Subcutaneous abdominal adipose tissue (tissue), 5 donors: ENCODE measurements at regions not wholly inside any gene's neighbourhood (a gene's known extent, or its start where the extent isn't known, plus 50 kb on each side); places are given as distances from the start of the nearest gene placed in this dataset.

Source experiments
- H3K27ac ChIP-seq: one replicate; pipeline ENCODE4 v1.7.0; 2013; ENCODE audit warnings: low read depth, mild to moderate bottlenecking, inconsistent platforms, low read length, moderate library complexity
- H3K27me3 ChIP-seq, 5 donors: one replicate each; pipeline ENCODE4 v1.7.0; 2013; ENCODE audit warnings: low read length in 5 of 5, inconsistent platforms in 1 of 5; ENCODE audit not compliant: control insufficient read depth in 5 of 5, insufficient read depth in 4 of 5
- H3K36me3 ChIP-seq, 5 donors: one replicate each; pipeline ENCODE4 v1.7.0; 2013; ENCODE audit warnings: low read length in 5 of 5; ENCODE audit not compliant: control insufficient read depth in 5 of 5, insufficient read depth in 5 of 5
- H3K4me1 ChIP-seq, 5 donors: one replicate each; pipeline ENCODE4 v1.7.0; 2013; ENCODE audit warnings: low read length in 5 of 5, mild to moderate bottlenecking in 3 of 5, moderate library complexity in 1 of 5; ENCODE audit not compliant: control insufficient read depth in 5 of 5, insufficient read depth in 5 of 5
- H3K4me3 ChIP-seq, 5 donors: one replicate each; pipeline ENCODE4 v1.7.0; 2013; ENCODE audit warnings: low read length in 5 of 5, low read depth in 1 of 5
- H3K9ac ChIP-seq, 5 donors: one replicate each; pipeline ENCODE4 v1.7.0; 2013; ENCODE audit warnings: low read length in 5 of 5, mild to moderate bottlenecking in 4 of 5, moderate library complexity in 3 of 5
- H3K9me3 ChIP-seq, 5 donors: one replicate each; pipeline ENCODE4 v1.7.0; 2013; ENCODE audit warnings: low read length in 5 of 5; ENCODE audit not compliant: control insufficient read depth in 5 of 5
- donor health status: healthy.
- donor health status: healthy.
- donor health status: healthy.
- donor health status: healthy.
- donor health status: healthy.

GRCh38 chr2:595831-596592 is 81.2 kb downstream of the TMEM18 start:
- Histone ChIP-seq H3K27ac (no peak overlapping the region), H3K4me1 (no peaks in the 10 kb centered on the region), H3K9me3 (no peaks in the 10 kb centered on the region), H3K27me3 (peaks cover 0 to 4% (median 0%) of the 10 kb centered on the region in 5 donors), H3K4me3 (no peak overlapping the region), H3K9ac (no peak overlapping the region), H3K36me3 (no peaks in the 10 kb centered on the region)

GRCh38 chr2:595141-595815 is 81.9 kb downstream of the TMEM18 start:
- Histone ChIP-seq H3K4me3 (no peak overlapping the region), H3K27ac (no peak overlapping the region)

GRCh38 chr2:594297-594949 is 82.8 kb downstream of the TMEM18 start:
- Histone ChIP-seq H3K27ac (no peak overlapping the region), H3K36me3 (no peaks in the 10 kb centered on the region), H3K27me3 (no peaks in the 10 kb centered on the region), H3K4me3 (no peak overlapping the region), H3K9me3 (no peaks in the 10 kb centered on the region), H3K9ac (no peak overlapping the region), H3K4me1 (no peaks in the 10 kb centered on the region)

More at GRCh38 chr2:595141-595815, 81.9 kb downstream of the TMEM18 start:
- Histone ChIP-seq H3K9ac (no peak overlapping the region), H3K27me3 (peaks cover 0 to 2% (median 0%) of the 10 kb centered on the region in 5 donors), H3K9me3 (no peaks in the 10 kb centered on the region), H3K36me3 (no peaks in the 10 kb centered on the region), H3K4me1 (no peaks in the 10 kb centered on the region)

- H3K36me3 ChIP-seq, result no peaks in the 10 kb centered on the region
- no peak overlapping the region for H3K9ac ChIP-seq
- no peaks in the 10 kb centered on the region for H3K9me3 ChIP-seq
- H3K27me3 ChIP-seq, result no peaks in the 10 kb centered on the region
- H3K4me1 ChIP-seq, result no peaks in the 10 kb centered on the region
- H3K4me3 ChIP-seq, result no peak overlapping the region
- H3K27ac ChIP-seq, result no peak overlapping the region
These were observed 83.7 kb downstream of the TMEM18 start for GRCh38 chr2:593356-594026.

- Histone ChIP-seq H3K4me3 (no peak overlapping the region), H3K27ac (no peak overlapping the region), H3K36me3 (no peaks in the 10 kb centered on the region), H3K4me1 (no peaks in the 10 kb centered on the region), H3K27me3 (peaks cover 0 to under 1% (median 0%) of the 10 kb centered on the region in 5 donors), H3K9ac (no peak overlapping the region), H3K9me3 (no peaks in the 10 kb centered on the region)
These were observed 84.5 kb downstream of the TMEM18 start for GRCh38 chr2:592737-593136.

GRCh38 chr2:590214-591175 is 86.7 kb downstream of the TMEM18 start:
- Histone ChIP-seq H3K9ac (no peak overlapping the region), H3K27me3 (peaks cover 0 to 8% (median 5%) of the 10 kb centered on the region in 5 donors), H3K4me1 (no peaks in the 10 kb centered on the region), H3K36me3 (no peaks in the 10 kb centered on the region), H3K9me3 (no peaks in the 10 kb centered on the region), H3K4me3 (no peak overlapping the region), H3K27ac (no peak overlapping the region)

- H3K27me3 ChIP-seq, result peaks cover 0 to 8% (median 5%) of the 10 kb centered on the region in 5 donors
- no peak overlapping the region for H3K27ac ChIP-seq
- no peaks in the 10 kb centered on the region for H3K9me3 ChIP-seq
- H3K4me1 ChIP-seq, result no peaks in the 10 kb centered on the region
- no peak overlapping the region for H3K4me3 ChIP-seq
- H3K9ac ChIP-seq, result no peak overlapping the region
- H3K36me3 ChIP-seq, result no peaks in the 10 kb centered on the region
These were observed 87.7 kb downstream of the TMEM18 start for GRCh38 chr2:589281-590130.

GRCh38 chr2:588074-588645 is 89.0 kb downstream of the TMEM18 start:
- Histone ChIP-seq H3K27ac (no peak overlapping the region), H3K4me1 (no peaks in the 10 kb centered on the region), H3K27me3 (peaks cover 0 to 8% (median 5%) of the 10 kb centered on the region in 5 donors), H3K9me3 (no peaks in the 10 kb centered on the region), H3K4me3 (no peak overlapping the region), H3K36me3 (no peaks in the 10 kb centered on the region), H3K9ac (no peak overlapping the region)
